Naive thymus-derived CD8-positive, alpha-beta T cell (primary cell): ENCODE measurements at regions not wholly inside any gene's neighbourhood (a gene's known extent, or its start where the extent isn't known, plus 50 kb on each side); places are given as distances from the start of the nearest gene placed in this dataset.
"Not testable (repeated sequence)": the region's sequence is repeated elsewhere in the genome, so short reads cannot be mapped to it uniquely, and the experiment has no call there.

Source experiments
- ATAC-seq, 2 donors: fragments of 150-1000 bp; cut with Tn5 transposase in 1 of 2; sonication (Bioruptor Pico), chemical (Tn5 transposase) in 1 of 2; 1 replicate in 1 of 2; 2 replicates in 1 of 2; pipeline ENCODE4 v1.10.0; 2021; ENCODE audit warnings: mild to moderate bottlenecking in 2 of 2, moderate library complexity in 2 of 2
- POLR2A ChIA-PET: fragments of 350-600 bp; sonication (Branson Sonifier 250); formaldehyde crosslinking; loops from one replicate; lab custom pipeline; 2021; ENCODE audit warnings: antibody characterized with exemption; lab: Charles Lee
- DNase-seq, 10 donors: peaks; one replicate each; pipeline versions ENCODE4 v3.0.0 to v3.0.0-alpha.2; 2020 to 2022
- H3K27ac Mint-ChIP-seq, 10 donors: one replicate each; pipeline ENCODE4 v1.8.0; 2020 to 2022; ENCODE audit warnings: mild to moderate bottlenecking in 10 of 10, mixed read lengths in 10 of 10, moderate library complexity in 4 of 10, inconsistent platforms in 1 of 10
- H3K27me3 Mint-ChIP-seq, 5 donors: one replicate each; pipeline ENCODE4 v1.8.0; 2021 to 2022; ENCODE audit warnings: mixed read lengths in 5 of 5
- H3K36me3 Mint-ChIP-seq, 3 donors: one replicate each; pipeline ENCODE4 v1.8.0; 2020 to 2022; ENCODE audit warnings: mixed read lengths in 3 of 3, mild to moderate bottlenecking in 2 of 3, inconsistent platforms in 1 of 3
- H3K4me1 Mint-ChIP-seq, 4 donors: one replicate each; pipeline ENCODE4 v1.8.0; 2021 to 2022; ENCODE audit warnings: mixed read lengths in 4 of 4
- H3K4me3 Mint-ChIP-seq, 10 donors: one replicate each; pipeline ENCODE4 v1.8.0; 2020 to 2022; ENCODE audit warnings: mild to moderate bottlenecking in 10 of 10, mixed read lengths in 10 of 10, moderate library complexity in 6 of 10, inconsistent platforms in 1 of 10
- H3K9me3 Mint-ChIP-seq, 9 donors: one replicate each; pipeline ENCODE4 v1.8.0; 2020 to 2022; ENCODE audit warnings: mixed read lengths in 9 of 9, mild to moderate bottlenecking in 3 of 9, inconsistent platforms in 1 of 9, moderate library complexity in 1 of 9

DNA sequence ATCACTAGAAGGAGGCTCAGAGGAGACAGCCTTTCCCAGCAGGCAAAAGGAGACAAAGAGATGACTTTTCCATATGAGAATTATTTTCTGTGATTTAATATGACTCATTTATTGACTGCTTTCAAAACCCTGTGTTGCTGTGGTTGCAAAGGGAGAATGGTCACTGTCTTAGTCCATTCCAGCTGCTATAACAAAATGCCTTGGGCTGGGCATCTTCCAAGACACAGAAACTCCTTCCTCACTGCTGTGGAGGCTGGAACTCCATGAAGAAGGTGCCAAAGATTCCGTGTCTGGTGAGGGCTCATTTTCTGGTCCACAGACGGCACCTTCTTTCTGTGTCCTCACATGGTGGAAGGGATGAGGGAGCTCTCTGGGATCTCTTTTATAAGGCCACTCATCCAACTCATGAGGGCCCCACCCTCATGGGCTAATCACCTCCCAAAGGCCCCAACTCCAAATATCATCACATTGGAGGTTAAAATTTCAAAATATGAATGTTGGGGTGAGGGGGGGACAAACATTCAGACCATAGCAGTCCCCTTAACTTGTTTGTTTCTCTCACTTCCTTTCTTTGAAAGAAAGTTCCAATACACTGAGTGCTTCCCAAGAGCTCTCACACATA, 252.1 kb upstream of the RAB4A start:
- POLR2A ChIA-PET, result no interaction called here
- DNase-seq (no peak), ATAC-seq (no peak)
- H3K4me3 Mint-ChIP-seq, result no peak overlapping the region
- no peaks in the 10 kb centered on the region for H3K9me3 Mint-ChIP-seq
- peaks cover 0 to 5% (median 0%) of the 10 kb centered on the region in 4 donors for H3K4me1 Mint-ChIP-seq
- H3K36me3 Mint-ChIP-seq, result no peaks in the 10 kb centered on the region
- H3K27me3 Mint-ChIP-seq, result peaks cover 0 to 1% (median 0%) of the 10 kb centered on the region in 5 donors
- no peak overlapping the region for H3K27ac Mint-ChIP-seq

DNA sequence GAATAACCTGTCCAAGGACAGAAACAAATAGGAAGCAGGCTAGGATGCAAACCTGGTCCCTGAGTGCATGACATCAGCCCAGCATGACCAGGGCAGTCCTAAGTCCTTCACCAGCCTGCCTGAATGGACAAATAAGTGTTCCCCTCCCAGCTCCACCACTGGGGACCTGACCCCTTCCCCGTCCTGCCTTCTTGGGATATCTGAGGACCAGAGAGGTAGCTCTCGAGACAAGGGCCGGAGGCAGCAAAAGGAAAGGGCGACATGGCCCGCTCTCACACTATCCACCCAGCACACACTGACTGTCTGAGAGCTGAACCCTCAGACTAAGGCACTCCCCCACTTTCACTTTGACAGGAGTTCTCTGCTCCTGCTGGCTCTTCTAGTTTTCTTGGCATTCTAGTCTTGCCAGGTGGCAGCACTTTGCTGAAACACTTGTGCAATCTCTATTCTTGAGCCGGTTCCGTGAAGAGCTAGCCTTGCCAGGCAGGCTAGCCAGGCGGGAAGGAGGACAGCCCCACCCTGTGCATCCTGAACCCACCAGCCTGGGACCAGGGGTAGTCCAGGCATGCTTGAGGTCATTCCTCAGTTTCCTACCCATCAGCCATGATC, 251.1 kb upstream of the RAB4A start:
- no peaks in the 10 kb centered on the region for H3K36me3 Mint-ChIP-seq

DNA sequence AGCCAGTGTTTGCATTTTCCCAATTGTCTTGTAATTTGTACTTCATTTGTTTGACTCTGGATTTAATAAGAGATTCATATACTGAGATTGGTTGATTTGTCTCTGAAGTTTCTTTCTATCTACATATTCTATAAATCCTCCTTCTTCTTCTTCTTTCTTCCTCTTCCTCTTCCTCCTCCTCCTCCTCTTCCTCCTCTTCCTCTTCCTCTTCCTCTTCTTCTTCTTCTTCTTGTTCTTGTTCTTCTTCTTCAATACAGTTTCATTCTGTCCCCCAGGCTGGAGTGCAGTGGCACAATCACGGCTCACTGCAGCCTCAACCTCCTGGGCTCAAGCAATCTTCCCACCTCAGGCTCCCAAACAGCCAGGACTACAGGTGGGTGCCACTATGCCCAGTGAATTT, 249.9 kb upstream of the RAB4A start:
- H3K4me3 Mint-ChIP-seq, H3K36me3 Mint-ChIP-seq, H3K9me3 Mint-ChIP-seq, H3K27me3 Mint-ChIP-seq, H3K27ac Mint-ChIP-seq, H3K4me1 Mint-ChIP-seq, POLR2A ChIA-PET, ATAC-seq, DNase-seq: not testable (repeated sequence)

More for the DNA sequence above, 251.1 kb upstream of the RAB4A start:
- H3K27me3 Mint-ChIP-seq, result peaks cover 0 to 1% (median 0%) of the 10 kb centered on the region in 5 donors
- no peak overlapping the region for H3K27ac Mint-ChIP-seq
- POLR2A ChIA-PET, result no interaction called here
- DNase-seq (no peak), ATAC-seq (no peak)
- H3K4me1 Mint-ChIP-seq, result peaks cover 0 to 5% (median 0%) of the 10 kb centered on the region in 4 donors
- H3K4me3 Mint-ChIP-seq, result no peak overlapping the region
- no peaks in the 10 kb centered on the region for H3K9me3 Mint-ChIP-seq

DNA sequence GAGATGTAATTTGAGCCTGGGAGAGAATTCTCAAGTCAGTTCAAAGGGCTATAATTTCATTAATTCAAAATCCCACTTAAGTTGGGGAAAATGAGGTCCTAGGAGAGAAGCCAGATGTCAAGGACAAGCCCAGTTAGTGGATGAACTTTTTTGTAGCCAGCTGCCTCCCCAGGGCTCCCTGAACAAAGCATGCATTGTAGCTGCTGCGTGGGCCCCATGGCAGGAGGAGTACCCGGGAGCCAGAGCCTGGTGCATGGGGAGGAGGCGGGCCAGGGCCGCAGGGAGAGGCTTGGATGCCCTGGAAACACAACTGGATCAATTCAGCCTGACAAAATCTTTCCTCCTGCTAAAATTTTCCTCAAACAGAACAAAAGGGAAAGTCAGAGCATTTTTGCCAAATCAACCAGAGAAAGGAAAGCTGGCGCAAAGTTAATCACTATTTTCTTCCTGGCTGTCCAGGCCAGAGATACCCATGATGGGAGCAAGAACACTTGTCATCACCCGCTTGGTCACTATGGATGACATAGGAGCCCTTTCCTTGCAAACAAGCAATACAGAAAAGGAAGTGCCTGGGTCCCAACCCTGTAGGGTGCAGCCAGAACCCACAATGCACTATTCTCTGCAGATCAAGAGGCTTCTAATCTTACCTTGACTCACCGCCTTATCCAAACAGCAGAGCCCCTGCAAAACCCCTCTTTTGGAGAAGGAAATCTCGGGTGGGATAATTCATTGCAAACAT, 248.1 kb upstream of the RAB4A start:
- POLR2A ChIA-PET, result no interaction called here
- peaks cover 8 to 14% (median 10%) of the 10 kb centered on the region in 4 donors for H3K4me1 Mint-ChIP-seq
- peak overlapping the region in 1 of 10 donors; percentile 62 for H3K27ac Mint-ChIP-seq
- DNase-seq (no peak), ATAC-seq (no peak)
- H3K4me3 Mint-ChIP-seq, result no peak overlapping the region
- H3K27me3 Mint-ChIP-seq, result no peaks in the 10 kb centered on the region
- no peaks in the 10 kb centered on the region for H3K9me3 Mint-ChIP-seq
- H3K36me3 Mint-ChIP-seq, result peaks cover 0 to 2% (median 0%) of the 10 kb centered on the region in 3 donors

DNA sequence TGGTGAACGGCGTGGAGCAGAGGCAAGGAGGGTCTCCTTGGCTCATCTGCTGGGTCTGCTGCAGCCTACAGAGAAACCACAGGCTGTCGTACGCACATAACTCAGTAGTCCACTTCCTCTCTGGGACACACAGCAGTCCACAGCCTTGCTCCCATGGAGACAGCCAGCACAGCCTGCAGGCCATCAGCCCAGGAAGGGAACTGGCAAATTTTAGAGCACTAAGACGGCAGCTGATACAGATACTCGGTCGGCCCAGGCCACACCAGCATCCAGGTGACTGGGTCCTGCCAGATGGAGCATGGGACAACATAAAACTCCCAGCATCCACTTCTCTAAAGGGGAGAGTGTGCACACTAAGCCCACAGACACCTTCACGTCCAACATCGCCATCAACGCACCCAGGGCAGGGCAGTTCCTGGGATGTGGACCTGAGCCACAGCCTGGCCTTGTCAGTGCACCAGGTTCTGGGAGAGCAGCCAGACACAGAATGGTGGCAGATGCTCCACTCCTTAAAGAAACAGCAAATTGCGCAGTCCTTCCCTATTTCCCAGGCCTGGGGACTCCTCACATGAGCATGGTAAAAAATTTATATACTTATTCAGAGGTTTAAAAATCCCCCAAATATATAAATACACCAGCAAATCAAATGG, 247.1 kb upstream of the RAB4A start:
- POLR2A ChIA-PET, result no interaction called here
- no peak for DNase-seq
- ATAC-seq, result no peak
- H3K36me3 Mint-ChIP-seq, result peaks cover 0 to 2% (median 0%) of the 10 kb centered on the region in 3 donors
- H3K4me1 Mint-ChIP-seq, result peaks cover 10 to 17% (median 14%) of the 10 kb centered on the region in 4 donors
- no peaks in the 10 kb centered on the region for H3K9me3 Mint-ChIP-seq
- H3K27ac Mint-ChIP-seq, result no peak overlapping the region
- H3K27me3 Mint-ChIP-seq, result no peaks in the 10 kb centered on the region
- no peak overlapping the region for H3K4me3 Mint-ChIP-seq

DNA sequence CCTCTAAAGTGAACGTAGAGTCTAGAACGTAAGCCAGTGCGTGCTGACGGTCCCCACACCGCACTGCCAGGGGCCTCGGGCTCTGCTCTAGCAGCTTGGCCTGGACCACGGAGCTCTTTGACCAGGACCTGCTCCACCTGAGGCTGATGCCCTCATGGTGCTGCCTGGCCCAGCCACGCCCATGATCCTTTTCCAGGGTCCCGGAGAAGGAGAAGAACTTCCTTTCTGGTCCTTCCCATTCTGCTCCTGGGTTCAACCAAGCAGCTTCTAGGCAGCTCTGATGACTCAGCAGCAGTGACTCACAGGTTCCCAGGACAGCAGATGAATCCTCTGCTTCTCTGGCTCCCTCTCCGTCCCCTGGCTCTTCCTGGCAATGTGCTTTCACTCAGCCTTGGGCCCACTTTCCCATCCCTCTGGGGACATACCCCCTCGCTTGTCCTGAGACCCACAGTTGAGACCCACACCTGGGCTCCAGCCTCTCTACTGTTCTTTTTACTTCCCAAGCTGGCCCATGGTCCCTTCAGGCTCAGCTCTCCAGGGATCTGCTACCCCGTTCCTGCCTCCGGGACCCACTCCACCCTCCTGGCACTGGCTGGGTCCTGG, 246.3 kb upstream of the RAB4A start:
- POLR2A ChIA-PET, result no interaction called here
- Mint-ChIP-seq H3K4me3 (no peak overlapping the region), H3K4me1 (peaks cover 10 to 17% (median 14%) of the 10 kb centered on the region in 4 donors), H3K27ac (peak overlapping the region in 1 of 10 donors; percentile 29), H3K36me3 (peaks cover 0 to 2% (median 0%) of the 10 kb centered on the region in 3 donors), H3K27me3 (no peaks in the 10 kb centered on the region), H3K9me3 (no peaks in the 10 kb centered on the region)
- DNase-seq (no peak), ATAC-seq (no peak)

DNA sequence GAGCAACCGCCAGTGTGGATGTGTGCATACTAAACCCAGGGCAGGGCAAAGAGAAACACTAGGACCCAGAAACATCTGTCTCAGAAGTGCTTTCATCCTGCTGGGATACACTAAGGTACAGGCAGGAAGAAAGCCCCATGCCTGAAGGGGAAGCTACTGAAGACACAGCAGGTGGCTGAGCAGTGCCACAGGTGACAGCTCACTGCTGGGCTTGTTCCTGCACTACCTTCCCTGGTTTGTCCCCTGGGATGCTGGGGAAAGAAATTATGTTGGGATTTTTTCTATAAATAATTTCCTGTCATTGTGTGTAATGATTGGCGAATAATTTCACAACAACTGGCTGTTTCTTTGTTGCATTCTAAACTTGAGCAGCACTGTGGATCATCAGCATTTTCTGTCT, 245.3 kb upstream of the RAB4A start:
- H3K4me1 Mint-ChIP-seq, result peaks cover 6 to 17% (median 14%) of the 10 kb centered on the region in 4 donors
- H3K9me3 Mint-ChIP-seq, result no peaks in the 10 kb centered on the region
- DNase-seq (no peak), ATAC-seq (no peak)
- peaks cover 0 to 2% (median 0%) of the 10 kb centered on the region in 3 donors for H3K36me3 Mint-ChIP-seq
- no peaks in the 10 kb centered on the region for H3K27me3 Mint-ChIP-seq
- H3K4me3 Mint-ChIP-seq, result no peak overlapping the region
- POLR2A ChIA-PET, result interaction anchor here (0.7 kb wide), 1 partner anchor 9 kb away, joined by 3 read pairs; no protein-coding TSS in a partner anchor
- no peak overlapping the region for H3K27ac Mint-ChIP-seq

DNA sequence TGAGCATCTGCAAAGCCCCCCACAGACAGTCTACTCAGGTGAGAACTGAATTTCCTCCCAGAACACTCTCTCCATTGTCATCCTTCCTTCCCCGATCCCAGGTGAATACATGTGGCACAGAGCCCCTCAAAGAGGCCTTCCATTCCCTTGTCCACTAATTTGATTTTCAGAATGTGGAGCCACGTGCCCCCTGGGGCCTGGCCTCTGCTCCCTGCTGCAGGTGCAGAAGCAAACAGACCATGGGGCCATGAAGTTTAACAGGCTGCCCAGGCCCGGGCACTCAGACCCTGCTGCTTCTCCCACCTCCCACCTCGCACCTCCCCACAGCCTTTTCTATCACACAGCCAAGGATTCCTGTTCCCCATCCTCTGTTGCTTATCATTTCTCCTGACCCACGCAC, 243.8 kb upstream of the RAB4A start:
- no peak for DNase-seq
- no peak for ATAC-seq
- H3K27me3 Mint-ChIP-seq, result peaks cover 0 to 8% (median 0%) of the 10 kb centered on the region in 5 donors
- H3K4me3 Mint-ChIP-seq, result peak overlapping the region; percentile 69 to 87 (median 82)
- peaks cover 5 to 18% (median 14%) of the 10 kb centered on the region in 4 donors for H3K4me1 Mint-ChIP-seq
- POLR2A ChIA-PET, result no interaction called here
- no peaks in the 10 kb centered on the region for H3K9me3 Mint-ChIP-seq
- peaks cover 0 to 2% (median 0%) of the 10 kb centered on the region in 3 donors for H3K36me3 Mint-ChIP-seq
- peak overlapping the region in 9 of 10 donors; percentile 17 to 90 (median 83) for H3K27ac Mint-ChIP-seq

DNA sequence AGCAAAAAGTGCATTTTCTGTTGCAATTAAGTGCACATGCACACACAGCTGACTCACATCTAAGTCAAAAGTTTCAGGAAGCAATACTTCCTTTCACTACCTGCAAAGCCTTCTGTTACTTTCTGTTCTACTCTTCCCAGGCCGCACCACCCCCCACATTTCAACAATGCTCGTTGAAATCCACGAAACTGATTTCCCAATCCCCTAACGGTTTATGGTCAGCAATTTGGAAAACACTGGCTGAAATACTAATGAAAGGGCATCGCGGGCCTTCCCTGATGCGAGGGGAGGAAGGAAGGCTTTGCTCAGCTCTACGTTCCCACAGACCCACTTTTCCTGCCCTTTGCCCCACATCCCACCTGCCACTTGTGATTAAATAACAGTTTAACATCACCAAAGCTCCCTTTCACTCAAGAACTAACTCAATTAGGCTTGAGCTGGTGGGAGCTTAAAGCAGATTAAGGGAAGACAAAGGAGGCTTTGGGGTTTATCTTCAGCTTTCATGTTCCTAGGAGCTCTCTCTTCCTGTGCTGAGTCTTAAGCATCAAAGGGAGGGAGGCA, 243.2 kb upstream of the RAB4A start:
- DNase-seq (peak in 3 of 10 donors; percentile 16 to 25 (median 23)), ATAC-seq (peak; percentile 42 to 63)
- Mint-ChIP-seq H3K9me3 (no peaks in the 10 kb centered on the region), H3K36me3 (peaks cover 0 to 2% (median 0%) of the 10 kb centered on the region in 3 donors), H3K4me3 (peak overlapping the region; percentile 69 to 87 (median 82)), H3K4me1 (peaks cover 8 to 21% (median 15%) of the 10 kb centered on the region in 4 donors), H3K27ac (peak overlapping the region; percentile 17 to 90 (median 82)), H3K27me3 (peaks cover 0 to 8% (median 0%) of the 10 kb centered on the region in 5 donors)
- POLR2A ChIA-PET, result no interaction called here

DNA sequence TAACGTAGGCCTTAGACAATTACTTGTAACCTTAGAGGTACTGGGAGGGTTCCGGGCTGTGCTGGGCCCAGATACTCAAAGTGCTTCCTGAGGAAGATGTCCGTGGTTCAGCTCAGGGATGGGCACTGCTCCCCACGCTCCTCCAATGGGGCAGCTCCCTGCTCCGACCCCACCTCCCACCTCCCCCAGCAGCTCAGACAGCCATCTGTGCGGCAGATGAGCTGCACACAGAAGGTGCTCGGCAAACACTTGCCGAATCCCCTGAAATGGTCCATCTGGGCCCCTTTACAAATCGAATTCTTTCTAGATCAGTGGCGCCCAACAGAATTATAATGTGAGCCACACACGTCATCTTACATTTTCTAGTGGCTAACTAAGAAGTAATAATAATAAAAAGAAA, 242.4 kb upstream of the RAB4A start:
- POLR2A ChIA-PET, result no interaction called here
- ATAC-seq (no peak), DNase-seq (no peak)
- Mint-ChIP-seq H3K27ac (no peak overlapping the region), H3K27me3 (peaks cover 0 to 8% (median 0%) of the 10 kb centered on the region in 5 donors), H3K4me1 (peaks cover 13 to 28% (median 21%) of the 10 kb centered on the region in 4 donors), H3K4me3 (peak overlapping the region in 3 of 10 donors; percentile 11 to 33 (median 23)), H3K9me3 (no peaks in the 10 kb centered on the region), H3K36me3 (peaks cover 0 to 2% (median 0%) of the 10 kb centered on the region in 3 donors)

DNA sequence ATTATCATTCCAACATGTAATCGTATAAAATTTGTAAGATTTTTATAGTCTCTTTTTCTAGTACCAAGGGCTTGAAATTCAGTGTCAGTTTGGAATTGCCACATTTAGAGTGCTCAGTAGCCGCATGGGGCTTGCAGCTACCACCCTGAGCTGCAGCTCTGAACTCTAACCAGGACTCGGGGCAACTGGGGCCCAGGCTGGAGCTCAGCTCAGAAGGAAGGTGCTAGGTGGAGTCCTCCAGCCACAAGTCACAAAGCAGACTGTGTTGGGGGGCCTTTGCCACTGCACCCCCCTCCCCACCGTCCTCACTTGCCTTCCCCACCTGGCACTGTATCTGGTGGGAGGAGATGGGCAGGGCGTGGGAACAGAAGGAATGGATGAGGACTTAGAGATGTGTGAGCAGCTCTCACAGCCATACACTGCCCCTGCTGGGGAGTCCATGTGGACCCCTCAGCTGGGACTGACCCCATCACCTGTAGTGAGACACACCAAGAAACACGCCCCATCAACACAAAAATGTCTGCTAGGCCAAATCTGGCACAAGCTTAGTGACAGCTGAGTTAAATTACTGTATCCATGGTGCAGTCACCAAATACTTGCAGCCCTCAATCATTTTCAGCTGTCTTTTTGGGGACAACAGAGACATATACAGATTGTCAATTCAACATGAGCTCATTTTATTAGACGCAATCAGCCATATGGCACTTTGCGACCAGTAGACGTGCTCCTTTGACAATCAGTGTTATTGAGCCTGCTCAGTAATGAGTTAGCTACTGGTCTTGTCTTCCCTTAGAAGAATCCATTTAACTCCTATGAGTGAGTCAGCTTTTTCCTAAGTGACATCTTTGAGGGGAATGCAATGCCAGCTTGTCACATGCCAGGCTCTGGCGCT, 241.7 kb upstream of the RAB4A start:
- peak overlapping the region in 2 of 10 donors; percentile 5 to 26 for H3K27ac Mint-ChIP-seq

More for the DNA sequence above, 241.7 kb upstream of the RAB4A start:
- POLR2A ChIA-PET, result interaction anchor here (0.6 kb wide), 1 partner anchor 91 kb away, joined by 3 read pairs; no protein-coding TSS in a partner anchor
- Mint-ChIP-seq H3K4me1 (peaks cover 14 to 34% (median 21%) of the 10 kb centered on the region in 4 donors), H3K36me3 (peaks cover 0 to 2% (median 0%) of the 10 kb centered on the region in 3 donors), H3K4me3 (no peak overlapping the region), H3K9me3 (no peaks in the 10 kb centered on the region), H3K27me3 (peaks cover 0 to 8% (median 0%) of the 10 kb centered on the region in 5 donors)
- ATAC-seq (no peak), DNase-seq (no peak)
